ENCODE measurements at regions not wholly inside any gene's neighbourhood (a gene's known extent, or its start where the extent isn't known, plus 50 kb on each side); places are given as distances from the start of the nearest gene placed in this dataset.

DNA sequence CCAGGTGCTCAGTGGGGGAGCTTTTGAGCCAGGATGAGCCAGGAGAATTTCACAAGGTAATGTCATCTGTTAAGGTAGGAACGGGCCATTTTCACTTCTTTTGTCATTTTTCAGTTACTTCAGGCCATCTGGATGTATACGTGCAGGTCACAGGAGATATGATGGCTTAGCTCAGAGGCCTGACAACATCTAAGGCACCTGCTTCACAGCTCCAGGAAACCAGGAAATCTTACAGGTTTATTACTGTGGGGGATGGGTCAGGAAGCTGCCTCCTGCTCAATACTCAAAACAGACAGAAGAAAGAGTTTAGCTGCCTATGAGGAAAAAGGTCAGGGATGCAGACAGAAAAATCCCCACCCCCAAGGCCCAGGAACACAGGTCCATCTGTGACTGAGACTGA lies 364.3 kb upstream of the LRP1B start:
- TF ChIP-seq, protein P1, sequence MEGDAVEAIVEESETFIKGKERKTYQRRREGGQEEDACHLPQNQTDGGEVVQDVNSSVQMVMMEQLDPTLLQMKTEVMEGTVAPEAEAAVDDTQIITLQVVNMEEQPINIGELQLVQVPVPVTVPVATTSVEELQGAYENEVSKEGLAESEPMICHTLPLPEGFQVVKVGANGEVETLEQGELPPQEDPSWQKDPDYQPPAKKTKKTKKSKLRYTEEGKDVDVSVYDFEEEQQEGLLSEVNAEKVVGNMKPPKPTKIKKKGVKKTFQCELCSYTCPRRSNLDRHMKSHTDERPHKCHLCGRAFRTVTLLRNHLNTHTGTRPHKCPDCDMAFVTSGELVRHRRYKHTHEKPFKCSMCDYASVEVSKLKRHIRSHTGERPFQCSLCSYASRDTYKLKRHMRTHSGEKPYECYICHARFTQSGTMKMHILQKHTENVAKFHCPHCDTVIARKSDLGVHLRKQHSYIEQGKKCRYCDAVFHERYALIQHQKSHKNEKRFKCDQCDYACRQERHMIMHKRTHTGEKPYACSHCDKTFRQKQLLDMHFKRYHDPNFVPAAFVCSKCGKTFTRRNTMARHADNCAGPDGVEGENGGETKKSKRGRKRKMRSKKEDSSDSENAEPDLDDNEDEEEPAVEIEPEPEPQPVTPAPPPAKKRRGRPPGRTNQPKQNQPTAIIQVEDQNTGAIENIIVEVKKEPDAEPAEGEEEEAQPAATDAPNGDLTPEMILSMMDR (IDR thresholded peaks at IDR 0.05): no peak
- no peak for TF ChIP-seq POLR2A (IDR thresholded peaks at IDR 0.05)
